ENCODE measurements at regions not wholly inside any gene's neighbourhood (a gene's known extent, or its start where the extent isn't known, plus 50 kb on each side); places are given as distances from the start of the nearest gene placed in this dataset.

GRCh38 chr6:153840039-153840850 is 198.8 kb upstream of the OPRM1 start:
- no peaks in the 10 kb centered on the region for H3K9me3 ChIP-seq
- no peaks in the 10 kb centered on the region for H3K27me3 ChIP-seq
- ATAC-seq (ENCODE audit: low FRiP score in 2 of 2) (peak in 1 of 2 donors; percentile 28), DNase-seq (no peak)
- no peaks in the 10 kb centered on the region for H3K36me3 ChIP-seq
- no peaks in the 10 kb centered on the region for H3K4me1 ChIP-seq
- H3K27ac ChIP-seq = no peak overlapping the region
- TF ChIP-seq POLR2AphosphoS5 (IDR thresholded peaks at IDR 0.05) (no peak), POLR2A (IDR thresholded peaks at IDR 0.05) (no peak), EP300 (IDR thresholded peaks at IDR 0.05) (no peak)
- TF ChIP-seq, protein P1, sequence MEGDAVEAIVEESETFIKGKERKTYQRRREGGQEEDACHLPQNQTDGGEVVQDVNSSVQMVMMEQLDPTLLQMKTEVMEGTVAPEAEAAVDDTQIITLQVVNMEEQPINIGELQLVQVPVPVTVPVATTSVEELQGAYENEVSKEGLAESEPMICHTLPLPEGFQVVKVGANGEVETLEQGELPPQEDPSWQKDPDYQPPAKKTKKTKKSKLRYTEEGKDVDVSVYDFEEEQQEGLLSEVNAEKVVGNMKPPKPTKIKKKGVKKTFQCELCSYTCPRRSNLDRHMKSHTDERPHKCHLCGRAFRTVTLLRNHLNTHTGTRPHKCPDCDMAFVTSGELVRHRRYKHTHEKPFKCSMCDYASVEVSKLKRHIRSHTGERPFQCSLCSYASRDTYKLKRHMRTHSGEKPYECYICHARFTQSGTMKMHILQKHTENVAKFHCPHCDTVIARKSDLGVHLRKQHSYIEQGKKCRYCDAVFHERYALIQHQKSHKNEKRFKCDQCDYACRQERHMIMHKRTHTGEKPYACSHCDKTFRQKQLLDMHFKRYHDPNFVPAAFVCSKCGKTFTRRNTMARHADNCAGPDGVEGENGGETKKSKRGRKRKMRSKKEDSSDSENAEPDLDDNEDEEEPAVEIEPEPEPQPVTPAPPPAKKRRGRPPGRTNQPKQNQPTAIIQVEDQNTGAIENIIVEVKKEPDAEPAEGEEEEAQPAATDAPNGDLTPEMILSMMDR (IDR thresholded peaks at IDR 0.05) = no peak
- WGBS, 2 donors = 41 to 50% methylated on average over 3 of the region's 3 CpGs
- no peak overlapping the region for H3K4me3 ChIP-seq

GRCh38 chr6:153832543-153832942 is 206.5 kb upstream of the OPRM1 start:
- Histone ChIP-seq H3K4me1 (no peaks in the 10 kb centered on the region), H3K4me3 (no peak overlapping the region), H3K27ac (no peak overlapping the region), H3K27me3 (no peaks in the 10 kb centered on the region), H3K36me3 (no peaks in the 10 kb centered on the region), H3K9me3 (no peaks in the 10 kb centered on the region)
- no peak for TF ChIP-seq POLR2AphosphoS5 (IDR thresholded peaks at IDR 0.05)
- TF ChIP-seq, protein P1 (IDR thresholded peaks at IDR 0.05) = no peak
- no peak for TF ChIP-seq POLR2A (IDR thresholded peaks at IDR 0.05)
- TF ChIP-seq EP300 (IDR thresholded peaks at IDR 0.05) = no peak
- ATAC-seq (ENCODE audit: low FRiP score in 2 of 2) (no peak), DNase-seq (no peak)
- 93 to 94% methylated on average over 9 of the region's 9 CpGs for WGBS, 2 donors

DNA sequence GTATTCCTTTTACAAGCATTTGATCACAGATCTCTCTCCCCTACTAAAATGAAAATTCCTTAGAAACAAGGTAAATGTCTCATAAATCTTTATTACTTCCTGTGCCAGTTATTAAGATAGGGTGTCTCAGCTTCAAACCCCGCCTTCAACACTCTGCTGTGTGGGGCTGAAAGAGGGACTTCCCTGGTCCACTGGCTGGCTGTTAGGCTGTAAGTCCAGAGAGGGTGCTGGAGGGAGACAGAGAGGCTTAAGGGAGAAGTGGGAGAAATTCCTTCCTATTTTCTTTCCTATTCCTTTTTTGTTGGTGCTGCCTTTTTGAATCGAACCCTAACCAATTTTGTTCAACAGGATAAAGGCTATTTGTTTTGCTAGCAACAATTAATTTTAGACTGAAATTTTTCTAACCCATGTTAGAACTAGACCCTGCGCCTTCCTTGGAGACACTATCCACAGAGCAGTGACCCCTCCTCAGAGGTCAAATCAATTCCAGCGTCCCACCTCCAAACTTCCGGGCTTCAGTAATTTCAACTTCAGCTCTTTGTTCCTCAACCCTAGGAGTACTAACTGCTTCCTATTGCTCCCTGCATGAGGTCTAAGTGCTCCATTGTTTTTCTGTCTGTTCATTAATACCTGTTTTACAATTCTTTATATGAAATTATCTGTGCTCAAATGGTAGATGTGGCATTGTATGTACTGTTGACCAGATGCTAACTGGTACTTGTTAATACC is 207.5 kb upstream of the OPRM1 start:
- no peaks in the 10 kb centered on the region for H3K9me3 ChIP-seq
- no peak overlapping the region for H3K27ac ChIP-seq
- no peaks in the 10 kb centered on the region for H3K27me3 ChIP-seq
- DNase-seq = no peak
- 73 to 74% methylated on average over 5 of the region's 5 CpGs for WGBS, 2 donors
- H3K4me1 ChIP-seq = no peaks in the 10 kb centered on the region
- H3K4me3 ChIP-seq = no peak overlapping the region
- TF ChIP-seq EP300 (IDR thresholded peaks at IDR 0.05) (no peak), POLR2AphosphoS5 (IDR thresholded peaks at IDR 0.05) (no peak), POLR2A (IDR thresholded peaks at IDR 0.05) (no peak)
- TF ChIP-seq, protein P1 (IDR thresholded peaks at IDR 0.05) = no peak
- no peak for ATAC-seq (ENCODE audit: low FRiP score in 2 of 2)
- no peaks in the 10 kb centered on the region for H3K36me3 ChIP-seq

DNA sequence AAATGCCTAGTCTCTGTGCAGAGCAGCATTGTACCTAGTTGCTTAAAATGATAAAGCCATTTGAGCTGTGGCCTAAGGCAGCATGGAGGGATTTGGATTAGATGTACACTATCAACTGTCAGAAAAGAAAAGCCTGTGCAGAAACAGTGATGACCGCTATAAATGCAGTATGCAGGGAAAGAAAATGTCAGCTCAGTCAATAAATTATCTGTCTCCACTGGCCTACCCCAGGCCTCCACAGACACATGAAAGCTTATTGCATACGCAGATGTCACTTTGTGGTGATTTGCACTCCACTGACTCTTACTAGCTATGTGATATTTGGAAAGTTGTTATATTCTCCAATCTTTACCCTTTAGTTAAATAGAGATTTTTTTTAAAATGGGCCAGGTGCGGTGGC is 221.9 kb upstream of the OPRM1 start:
- 82 to 89% methylated on average over 3 of the region's 3 CpGs for WGBS, 2 donors
- TF ChIP-seq, protein P1 (IDR thresholded peaks at IDR 0.05) = no peak
- TF ChIP-seq EP300 (IDR thresholded peaks at IDR 0.05) = no peak
- no peak for TF ChIP-seq POLR2A (IDR thresholded peaks at IDR 0.05)
- no peak for TF ChIP-seq POLR2AphosphoS5 (IDR thresholded peaks at IDR 0.05)
- ATAC-seq (ENCODE audit: low FRiP score in 2 of 2) (no peak), DNase-seq (no peak)
- Histone ChIP-seq H3K36me3 (no peaks in the 10 kb centered on the region), H3K27me3 (no peaks in the 10 kb centered on the region), H3K27ac (no peak overlapping the region), H3K4me3 (no peak overlapping the region), H3K9me3 (peaks cover 0 to 5% (median 0%) of the 10 kb centered on the region in 4 donors), H3K4me1 (no peaks in the 10 kb centered on the region)
